ENCODE measurements at regions not wholly inside any gene's neighbourhood (a gene's known extent, or its start where the extent isn't known, plus 50 kb on each side); places are given as distances from the start of the nearest gene placed in this dataset.

DNA sequence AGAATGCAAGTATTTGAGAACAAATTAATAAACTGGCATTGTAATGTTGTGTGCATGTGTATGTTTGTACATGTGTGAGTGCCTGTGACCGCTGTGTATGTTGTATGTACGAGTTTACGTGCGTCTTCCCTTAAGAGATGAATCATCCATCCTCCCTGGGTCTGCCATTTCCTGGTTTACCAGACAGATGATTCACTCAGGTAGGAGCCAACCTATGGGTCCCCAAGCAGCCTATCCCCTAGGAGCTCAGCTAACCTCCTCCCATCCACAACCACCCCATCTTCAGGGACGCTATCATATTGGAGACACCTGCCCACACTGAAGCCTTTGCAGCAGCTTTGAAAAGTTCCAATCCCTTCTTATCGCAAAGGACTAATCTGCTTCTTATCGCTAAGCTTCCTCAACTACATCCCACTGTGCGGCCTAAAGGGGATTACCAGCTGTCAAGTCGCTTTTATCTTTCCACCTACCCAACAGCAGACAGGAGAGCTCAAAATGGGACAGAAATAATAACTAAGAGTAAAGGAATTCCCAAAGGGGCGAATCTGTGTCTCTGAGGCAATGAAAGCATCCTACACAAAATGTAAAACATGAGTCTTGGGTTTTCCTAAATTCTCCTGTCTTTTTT, 81.5 kb upstream of the TMCC3 start:
- DNase-seq (ENCODE audit: low read depth, low spot score) (peak; percentile 15), FAIRE-seq (no peak)
- TF ChIP-seq POLR2AphosphoS5 (IDR thresholded peaks at IDR 0.05; ENCODE audit: insufficient read depth, low read depth, low read length) (no peak), FOS (IDR thresholded peaks at IDR 0.05; ENCODE audit: borderline replicate concordance, insufficient read depth, low read length) (peak; percentile 17), JUN (IDR thresholded peaks at IDR 0.05; ENCODE audit: borderline replicate concordance, insufficient read depth, insufficient read length, low read depth) (peak; percentile 21)
- Histone ChIP-seq H3K9ac (replicated peaks; ENCODE audit: extremely low read depth, insufficient read depth, low read length) (no peak overlapping the region), H3K9me1 (replicated peaks; ENCODE audit: control insufficient read depth, extremely low read depth, insufficient read depth, low read length) (no peaks in the 10 kb centered on the region), H2AFZ (ENCODE audit: low read depth, low read length) (no peak overlapping the region), H4K20me1 (replicated peaks; ENCODE audit: control insufficient read depth, extremely low read depth, insufficient read depth, low read length) (no peaks in the 10 kb centered on the region), H3K79me2 (ENCODE audit: control insufficient read depth, insufficient read depth, low read length) (no peaks in the 10 kb centered on the region), H3K4me1 (ENCODE audit: control insufficient read depth, extremely low read depth, insufficient read depth, low read length) (no peaks in the 10 kb centered on the region), H3K4me2 (ENCODE audit: insufficient read depth, low read length) (no peak overlapping the region), H3K27me3 (ENCODE audit: control insufficient read depth in 2 of 2, insufficient read depth in 2 of 2, low read length in 2 of 2) (no peaks in the 10 kb centered on the region), H3K9me3 (replicated peaks; ENCODE audit: control insufficient read depth, insufficient read depth, low read length) (no peaks in the 10 kb centered on the region), H3K4me3 (replicated peaks in 1 of 3; ENCODE audit: insufficient read depth in 1 of 3, low read depth in 1 of 3, low read length in 3 of 3) (no peak overlapping the region), H3K27ac (ENCODE audit: insufficient read depth, low read depth, low read length) (no peak overlapping the region), H3K36me3 (ENCODE audit: control insufficient read depth in 2 of 2, extremely low read depth in 1 of 2, insufficient read depth in 2 of 2, low read length in 2 of 2) (no peaks in the 10 kb centered on the region)
- intact Hi-C loops (cut with micrococcal nuclease) = no loop called here
- ChIA-PET CTCF (interaction anchor here (1.1 to 1.9 kb wide), 3 partner anchors 13 to 164 kb away, joined by 3 to 5 read pairs (median 4); no protein-coding TSS in a partner anchor), POLR2A (no interaction called here)
- BruUV-seq (replicated peaks) = no TSS peak
- dilution Hi-C loops (cut with MboI; ENCODE audit: extremely low pct_ligation_motif_present, low sequenced_read_pairs) = no loop called here

GRCh38 chr12:94730847-94731246, 80.5 kb upstream of the TMCC3 start:
- CTCF ChIA-PET = interaction anchor here (1.4 kb wide), 1 partner anchor 14 kb away, joined by 3 read pairs; no protein-coding TSS in a partner anchor
- no peaks in the 10 kb centered on the region for H3K36me3 ChIP-seq (ENCODE audit: control insufficient read depth in 2 of 2, extremely low read depth in 1 of 2, insufficient read depth in 2 of 2, low read length in 2 of 2)

More at GRCh38 chr12:94730847-94731246, 80.5 kb upstream of the TMCC3 start:
- Histone ChIP-seq H3K27ac (ENCODE audit: insufficient read depth, low read depth, low read length) (no peak overlapping the region), H3K4me3 (replicated peaks in 1 of 3; ENCODE audit: insufficient read depth in 1 of 3, low read depth in 1 of 3, low read length in 3 of 3) (no peak overlapping the region), H3K4me1 (ENCODE audit: control insufficient read depth, extremely low read depth, insufficient read depth, low read length) (no peaks in the 10 kb centered on the region), H3K27me3 (ENCODE audit: control insufficient read depth in 2 of 2, insufficient read depth in 2 of 2, low read length in 2 of 2) (no peaks in the 10 kb centered on the region), H2AFZ (ENCODE audit: low read depth, low read length) (no peak overlapping the region), H3K9ac (replicated peaks; ENCODE audit: extremely low read depth, insufficient read depth, low read length) (no peak overlapping the region), H3K79me2 (ENCODE audit: control insufficient read depth, insufficient read depth, low read length) (no peaks in the 10 kb centered on the region), H4K20me1 (replicated peaks; ENCODE audit: control insufficient read depth, extremely low read depth, insufficient read depth, low read length) (no peaks in the 10 kb centered on the region), H3K9me1 (replicated peaks; ENCODE audit: control insufficient read depth, extremely low read depth, insufficient read depth, low read length) (no peaks in the 10 kb centered on the region), H3K4me2 (ENCODE audit: insufficient read depth, low read length) (no peak overlapping the region), H3K9me3 (replicated peaks; ENCODE audit: control insufficient read depth, insufficient read depth, low read length) (no peaks in the 10 kb centered on the region)
- no peak for DNase-seq (ENCODE audit: low read depth, low spot score)
- no peak for FAIRE-seq
- POLR2A ChIA-PET = no interaction called here
- BruUV-seq (replicated peaks) = no TSS peak
- intact Hi-C loops (cut with micrococcal nuclease) (no loop called here), dilution Hi-C loops (cut with MboI; ENCODE audit: extremely low pct_ligation_motif_present, low sequenced_read_pairs) (no loop called here)
- TF ChIP-seq MYC (IDR thresholded peaks at IDR 0.05; ENCODE audit: low read depth, low read length) = no peak
